ENCODE measurements at regions not wholly inside any gene's neighbourhood (a gene's known extent, or its start where the extent isn't known, plus 50 kb on each side); places are given as distances from the start of the nearest gene placed in this dataset.

- H3K4me1 ChIP-seq (ENCODE audit: insufficient read depth, low read length) = no peaks in the 10 kb centered on the region
- H4K5ac ChIP-seq (ENCODE audit: insufficient read length, low read depth, low read length) = no peak overlapping the region
- no peaks in the 10 kb centered on the region for H3K9me3 ChIP-seq (ENCODE audit: control insufficient read depth, low read depth, low read length)
- no peak overlapping the region for H2BK5ac ChIP-seq (ENCODE audit: insufficient read length, low read length)
- Mint-ChIP-seq H3K36me3 (ENCODE audit: insufficient read depth in 1 of 3, low read depth in 3 of 3) (no peaks in the 10 kb centered on the region), H3K4me3 (no peak overlapping the region), H3K27ac (peak overlapping the region in 1 of 3 experiments; percentile 54; a peak in 3 of 7 replicates), H3K27me3 (ENCODE audit: low read depth) (peaks cover 37% of the 10 kb centered on the region), H3K4me1 (peaks cover 19 to 45% of the 10 kb centered on the region in 2 experiments), H3K9me3 (no peaks in the 10 kb centered on the region)
- H4K8ac ChIP-seq (replicated peaks; ENCODE audit: insufficient read length, low read depth, low read length) = no peak overlapping the region
- no peaks in the 10 kb centered on the region for H3K27me3 ChIP-seq (ENCODE audit: insufficient read depth, low read length)
- H3K27ac ChIP-seq (ENCODE audit: insufficient read length, low read depth, low read length) = peak overlapping the region; percentile 32
- H2BK20ac ChIP-seq (ENCODE audit: low read depth, low read length, poor library complexity, severe bottlenecking) = no peak overlapping the region
- H3K23me2 ChIP-seq (ENCODE audit: insufficient read length, low read depth, low read length, poor library complexity, severe bottlenecking) = no peaks in the 10 kb centered on the region
- no peak overlapping the region for H3K9ac ChIP-seq (ENCODE audit: extremely low read depth, insufficient read length, low read length)
- no peak overlapping the region for H3K23ac ChIP-seq (ENCODE audit: insufficient read length, low read depth, low read length)
- no CpG with 5 or more reads among the region's 14 CpGs for WGBS (ENCODE audit: extremely low coverage, insufficient read length, low lambda C conversion rate)
- H2BK15ac ChIP-seq (ENCODE audit: low read depth, low read length) = no peak overlapping the region
- H2BK12ac ChIP-seq (ENCODE audit: insufficient read length, low read depth, low read length) = no peak overlapping the region
- no peak overlapping the region for H3K4ac ChIP-seq (ENCODE audit: low read depth, low read length)
- H3K56ac ChIP-seq (ENCODE audit: insufficient read length, low read depth, low read length) = no peak overlapping the region
- DNase-seq = no peak
- no peak overlapping the region for H3K4me2 ChIP-seq (ENCODE audit: insufficient read depth, insufficient read length, low read length)
- no peak overlapping the region for H3K18ac ChIP-seq (ENCODE audit: insufficient read length, low read depth, low read length)
- H4K20me1 ChIP-seq (ENCODE audit: control insufficient read depth, insufficient read depth, insufficient read length) = no peaks in the 10 kb centered on the region
- H2AFZ ChIP-seq (ENCODE audit: low read length) = no peak overlapping the region
- H3K79me2 ChIP-seq (ENCODE audit: insufficient read depth, low read length) = no peaks in the 10 kb centered on the region
- no peak overlapping the region for H3K14ac ChIP-seq (ENCODE audit: insufficient read depth, low read length)
- H2BK120ac ChIP-seq (ENCODE audit: low read depth, low read length, poor library complexity, severe bottlenecking) = no peak overlapping the region
- TF ChIP-seq, protein P1, sequence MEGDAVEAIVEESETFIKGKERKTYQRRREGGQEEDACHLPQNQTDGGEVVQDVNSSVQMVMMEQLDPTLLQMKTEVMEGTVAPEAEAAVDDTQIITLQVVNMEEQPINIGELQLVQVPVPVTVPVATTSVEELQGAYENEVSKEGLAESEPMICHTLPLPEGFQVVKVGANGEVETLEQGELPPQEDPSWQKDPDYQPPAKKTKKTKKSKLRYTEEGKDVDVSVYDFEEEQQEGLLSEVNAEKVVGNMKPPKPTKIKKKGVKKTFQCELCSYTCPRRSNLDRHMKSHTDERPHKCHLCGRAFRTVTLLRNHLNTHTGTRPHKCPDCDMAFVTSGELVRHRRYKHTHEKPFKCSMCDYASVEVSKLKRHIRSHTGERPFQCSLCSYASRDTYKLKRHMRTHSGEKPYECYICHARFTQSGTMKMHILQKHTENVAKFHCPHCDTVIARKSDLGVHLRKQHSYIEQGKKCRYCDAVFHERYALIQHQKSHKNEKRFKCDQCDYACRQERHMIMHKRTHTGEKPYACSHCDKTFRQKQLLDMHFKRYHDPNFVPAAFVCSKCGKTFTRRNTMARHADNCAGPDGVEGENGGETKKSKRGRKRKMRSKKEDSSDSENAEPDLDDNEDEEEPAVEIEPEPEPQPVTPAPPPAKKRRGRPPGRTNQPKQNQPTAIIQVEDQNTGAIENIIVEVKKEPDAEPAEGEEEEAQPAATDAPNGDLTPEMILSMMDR (conservative IDR thresholded peaks at IDR 0.05) = no peak
- H3T11ph ChIP-seq (ENCODE audit: low read length) = no peak overlapping the region
- H4K91ac ChIP-seq (ENCODE audit: insufficient read length, low read depth, low read length) = no peak overlapping the region
- no peak overlapping the region for H2AK5ac ChIP-seq (ENCODE audit: insufficient read length, low read length)
- no peaks in the 10 kb centered on the region for H3K79me1 ChIP-seq (ENCODE audit: insufficient read depth, low read depth, low read length, poor library complexity, severe bottlenecking)
Observed at GRCh38 chr14:96739200-96739910, 57.8 kb upstream of the VRK1 start.

All from H9 (cell line).